Motor neuron (in vitro differentiated cells): ENCODE measurements at regions not wholly inside any gene's neighbourhood (a gene's known extent, or its start where the extent isn't known, plus 50 kb on each side); places are given as distances from the start of the nearest gene placed in this dataset.

Experiments used
- ATAC-seq, 8 experiments: fragments of 200-7000 bp; cut with Tn5 transposase; replicated peaks in 6 of 8; 2 replicates each; pipeline ENCODE4 v1.8.0; 2021; ENCODE audit warnings: mild to moderate bottlenecking in 8 of 8, moderate library complexity in 8 of 8
- H3K27ac ChIP-seq, 2 donors: fragments of 250-450 bp; sonication (Bioruptor Pico); 2 replicates each; pipeline ENCODE4 v1.9.0; 2021; ENCODE audit warnings: antibody characterized with exemption in 2 of 2, mild to moderate bottlenecking in 2 of 2, moderate library complexity in 1 of 2
- H3K4me1 ChIP-seq, 2 donors: fragments of 250-450 bp; sonication (Bioruptor Pico); replicated peaks in 1 of 2; 2 replicates each; pipeline ENCODE4 v1.6.1; 2021; ENCODE audit warnings: antibody characterized with exemption in 2 of 2, mild to moderate bottlenecking in 2 of 2, moderate library complexity in 1 of 2
- H3K4me3 ChIP-seq, 5 donors: fragments of 250-450 bp; sonication (Bioruptor Pico); 2 replicates each; pipeline ENCODE4 v1.9.0; 2021; ENCODE audit warnings: antibody characterized with exemption in 5 of 5, mild to moderate bottlenecking in 5 of 5, moderate library complexity in 4 of 5
- WGBS, 10 experiments: fragments of 450-650 bp; shearing (Covaris generic); methylation state at CpG; one replicate each; pipeline ENCODE4 v1.0.0; 2022; 5-methylcytosine and 5-hydroxymethylcytosine counted together
- in situ Hi-C, 9 experiments: fragments of 400-800 bp; cut with MboI; loops; one replicate each; pipeline ENCODE4 v1.15.0; 2021; ENCODE audit warnings: low sequenced_read_pairs in 9 of 9, low pct_unique_long_range_greater_than_20kb in 2 of 9; ENCODE audit not compliant: unreplicated experiment in 9 of 9

DNA sequence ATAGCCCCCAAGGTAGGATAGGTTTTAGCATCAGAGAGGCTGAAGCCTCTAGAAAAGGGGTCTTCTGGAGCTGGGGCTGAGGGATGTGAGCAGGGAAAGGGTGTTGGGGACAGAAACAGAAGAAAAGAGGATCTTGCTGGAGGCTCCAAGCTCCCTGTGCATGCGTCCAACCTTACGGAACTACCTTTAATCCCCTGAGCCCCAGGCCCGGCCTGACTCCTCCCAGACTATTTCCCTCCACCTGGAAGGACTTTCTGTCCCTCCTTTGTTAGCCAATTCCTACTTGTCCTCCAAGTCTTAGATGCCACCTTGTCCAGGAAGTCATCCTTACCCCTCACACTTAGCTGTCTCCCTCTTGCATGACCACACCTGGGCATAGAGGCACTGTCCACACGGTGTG, 50.0 kb upstream of the VPS8 start:
- no peak for ATAC-seq
- peaks cover 12 to 18% of the 10 kb centered on the region in 2 donors for H3K4me1 ChIP-seq
- in situ Hi-C loops = loop anchor here in 1 of 9 experiments (25.0 kb wide), 1 partner anchor 400 kb away; the partner anchor contains the start of genes CLCN2 and POLR2H
- H3K27ac ChIP-seq = no peak overlapping the region
- WGBS, 10 experiments = 80 to 89% (median 83%) methylated on average over 1 to 4 of the region's 4 CpGs; no CpG with 5 or more reads in 5 of the 10 experiments
- H3K4me3 ChIP-seq = no peak overlapping the region
